B cell (primary cell): ENCODE measurements at regions not wholly inside any gene's neighbourhood (a gene's known extent, or its start where the extent isn't known, plus 50 kb on each side); places are given as distances from the start of the nearest gene placed in this dataset.

Experiments used
- ATAC-seq: fragments of 200-7000 bp; cut with Tn5 transposase; one replicate; pipeline ENCODE4 v1.10.0; 2021; ENCODE audit warnings: low read depth, mild to moderate bottlenecking, moderate number of reproducible peaks, moderate library complexity
- CTCF ChIA-PET: fragments of 350-600 bp; sonication (Branson Sonifier 250); formaldehyde crosslinking; loops from one replicate; lab custom pipeline; 2021; ENCODE audit warnings: antibody characterized with exemption, inconsistent platforms; lab: Charles Lee
- POLR2A ChIA-PET: fragments of 350-600 bp; sonication (Branson Sonifier 250); formaldehyde crosslinking; loops from one replicate; lab custom pipeline; 2021; ENCODE audit warnings: antibody characterized with exemption; lab: Charles Lee
- DNase-seq: peaks from one replicate; pipeline ENCODE4 v3.0.0; 2013
- H2AFZ ChIP-seq: 2 replicates; pipeline ENCODE4 v1.6.1; 2012; ENCODE audit warnings: mild to moderate bottlenecking, low read depth, low read length; ENCODE audit not compliant: insufficient read depth, poor library complexity, severe bottlenecking
- H3K27ac ChIP-seq, 2 donors: 1 replicate in 1 of 2; 2 replicates in 1 of 2; pipeline ENCODE4 v1.5.1; 2012 to 2013; ENCODE audit warnings: low read length in 2 of 2, mild to moderate bottlenecking in 2 of 2, moderate library complexity in 1 of 2
- H3K27me3 ChIP-seq, 4 experiments: fragments of 200-600 bp in 1 of 4; sonication (generic) in 1 of 4; replicated peaks in 1 of 4; 1 replicate in 2 of 4; 2 replicates in 2 of 4; pipeline versions ENCODE4 v1.6.1 to v1.7.0; 2013 to 2016; ENCODE audit warnings: low read length in 3 of 4, mild to moderate bottlenecking in 2 of 4, mixed read lengths in 1 of 4, moderate library complexity in 1 of 4; ENCODE audit not compliant: insufficient read depth in 4 of 4, control insufficient read depth in 3 of 4; ENCODE audit errors: control extremely low read depth in 1 of 4
- H3K36me3 ChIP-seq, 2 experiments: replicated peaks in 1 of 2; 1 replicate in 1 of 2; 2 replicates in 1 of 2; pipeline versions ENCODE4 v1.6.1 to v1.7.1; 2013; ENCODE audit warnings: low read length in 1 of 2; ENCODE audit not compliant: insufficient read depth in 2 of 2, control insufficient read depth in 1 of 2; ENCODE audit errors: control extremely low read depth in 1 of 2, extremely low read depth in 1 of 2
- H3K4me1 ChIP-seq, 2 donors: fragments of 200-600 bp in 1 of 2; sonication (generic) in 1 of 2; 1 replicate in 1 of 2; 2 replicates in 1 of 2; pipeline versions ENCODE4 v1.5.1 to v1.6.1; 2013 to 2017; ENCODE audit warnings: low read length in 2 of 2; ENCODE audit not compliant: control insufficient read depth in 2 of 2, insufficient read depth in 2 of 2
- H3K4me2 ChIP-seq: replicated peaks from 2 replicates; pipeline ENCODE3; 2012; ENCODE audit warnings: mild to moderate bottlenecking, low read depth, low read length; ENCODE audit not compliant: poor library complexity, severe bottlenecking
- H3K4me3 ChIP-seq, 5 experiments: fragments of 200-600 bp in 1 of 5; sonication (generic) in 1 of 5; 1 replicate in 3 of 5; 2 replicates in 2 of 5; pipeline versions ENCODE4 v1.5.1 to v1.7.0; 2011 to 2016; ENCODE audit warnings: low read length in 4 of 5, mild to moderate bottlenecking in 4 of 5, low read depth in 2 of 5, control low read depth in 1 of 5, moderate library complexity in 1 of 5; ENCODE audit not compliant: insufficient read depth in 1 of 5; ENCODE audit errors: control extremely low read depth in 1 of 5, extremely low read depth in 1 of 5
- H3K79me2 ChIP-seq: fragments of 200-600 bp; sonication (generic); one replicate; pipeline ENCODE4 v1.6.0; 2016; ENCODE audit warnings: low read length; ENCODE audit not compliant: control insufficient read depth, insufficient read depth
- H3K9ac ChIP-seq: fragments of 200-600 bp; sonication (generic); 2 replicates; pipeline ENCODE4 v1.6.1; 2017; ENCODE audit warnings: mild to moderate bottlenecking, low read length, moderate library complexity
- H3K9me3 ChIP-seq, 3 donors: one replicate each; pipeline versions ENCODE4 v1.6.1 to v1.7.1; 2013; ENCODE audit warnings: low read length in 2 of 3; ENCODE audit not compliant: control insufficient read depth in 2 of 3, insufficient read depth in 1 of 3; ENCODE audit errors: control extremely low read depth in 1 of 3
- H4K20me1 ChIP-seq: 2 replicates; pipeline ENCODE4 v1.6.0; 2012; ENCODE audit warnings: mild to moderate bottlenecking, low read length; ENCODE audit not compliant: insufficient read depth, control insufficient read depth, poor library complexity, severe bottlenecking
- H3K27ac Mint-ChIP-seq: one replicate; pipeline ENCODE4 v1.8.0; 2021; ENCODE audit warnings: mixed read lengths
- H3K27me3 Mint-ChIP-seq: one replicate; pipeline ENCODE4 v1.8.0; 2021; ENCODE audit warnings: mixed read lengths
- H3K4me1 Mint-ChIP-seq: one replicate; pipeline ENCODE4 v1.8.0; 2021; ENCODE audit warnings: mixed read lengths
- H3K4me3 Mint-ChIP-seq: one replicate; pipeline ENCODE4 v1.8.0; 2021; ENCODE audit warnings: mixed read lengths
- H3K9me3 Mint-ChIP-seq: one replicate; pipeline ENCODE4 v1.8.0; 2022; ENCODE audit warnings: mixed read lengths; ENCODE audit not compliant: insufficient read depth
- EZH2 ChIP-seq: IDR thresholded peaks from 2 replicates; pipeline ENCODE4 v1.6.1; 2012; ENCODE audit warnings: borderline replicate concordance, low read depth, mild to moderate bottlenecking, moderate library complexity, low read length; ENCODE audit not compliant: insufficient read depth, poor library complexity, severe bottlenecking
- WGBS: methylation state at CpG from one replicate; pipeline ENCODE4 v1.1.5; 2013; ENCODE audit warnings: missing lambda C conversion rate; ENCODE audit not compliant: insufficient coverage; 5-methylcytosine and 5-hydroxymethylcytosine counted together
- intact Hi-C: fragments of 100-400 bp; cut with micrococcal nuclease; formaldehyde crosslinking; loops from one replicate; pipeline ENCODE4 v1.10.0; 2022
- TF ChIP-seq, protein P1 (sequence below): fragments of 200-600 bp; IDR thresholded peaks from one replicate; pipeline ENCODE4 v1.8.0; 2022; ENCODE audit warnings: antibody characterized with exemption, mild to moderate bottlenecking

- no peak overlapping the region for H2AFZ ChIP-seq
- Mint-ChIP-seq H3K4me1 (no peaks in the 10 kb centered on the region), H3K27me3 (no peaks in the 10 kb centered on the region), H3K27ac (no peak overlapping the region), H3K4me3 (no peak overlapping the region), H3K9me3 (no peaks in the 10 kb centered on the region)
- no peaks in the 10 kb centered on the region for H3K36me3 ChIP-seq
- no peak overlapping the region for H3K9ac ChIP-seq
- no peak for DNase-seq
- H3K4me1 ChIP-seq = no peaks in the 10 kb centered on the region
- H3K9me3 ChIP-seq = no peaks in the 10 kb centered on the region
- ChIA-PET CTCF (no interaction called here), POLR2A (no interaction called here)
- H3K27me3 ChIP-seq = no peaks in the 10 kb centered on the region
- H3K27ac ChIP-seq = no peak overlapping the region
- H3K79me2 ChIP-seq = no peaks in the 10 kb centered on the region
- intact Hi-C loops = no loop called here
- ATAC-seq = no peak
- no peaks in the 10 kb centered on the region for H4K20me1 ChIP-seq
- 30% methylated on average over 4 of the region's 5 CpGs for WGBS
- H3K4me3 ChIP-seq = no peak overlapping the region
- TF ChIP-seq, protein P1, sequence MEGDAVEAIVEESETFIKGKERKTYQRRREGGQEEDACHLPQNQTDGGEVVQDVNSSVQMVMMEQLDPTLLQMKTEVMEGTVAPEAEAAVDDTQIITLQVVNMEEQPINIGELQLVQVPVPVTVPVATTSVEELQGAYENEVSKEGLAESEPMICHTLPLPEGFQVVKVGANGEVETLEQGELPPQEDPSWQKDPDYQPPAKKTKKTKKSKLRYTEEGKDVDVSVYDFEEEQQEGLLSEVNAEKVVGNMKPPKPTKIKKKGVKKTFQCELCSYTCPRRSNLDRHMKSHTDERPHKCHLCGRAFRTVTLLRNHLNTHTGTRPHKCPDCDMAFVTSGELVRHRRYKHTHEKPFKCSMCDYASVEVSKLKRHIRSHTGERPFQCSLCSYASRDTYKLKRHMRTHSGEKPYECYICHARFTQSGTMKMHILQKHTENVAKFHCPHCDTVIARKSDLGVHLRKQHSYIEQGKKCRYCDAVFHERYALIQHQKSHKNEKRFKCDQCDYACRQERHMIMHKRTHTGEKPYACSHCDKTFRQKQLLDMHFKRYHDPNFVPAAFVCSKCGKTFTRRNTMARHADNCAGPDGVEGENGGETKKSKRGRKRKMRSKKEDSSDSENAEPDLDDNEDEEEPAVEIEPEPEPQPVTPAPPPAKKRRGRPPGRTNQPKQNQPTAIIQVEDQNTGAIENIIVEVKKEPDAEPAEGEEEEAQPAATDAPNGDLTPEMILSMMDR = no peak
- no peak for TF ChIP-seq EZH2
- H3K4me2 ChIP-seq = no peak overlapping the region
Measured at GRCh38 chr3:168455814-168456213, 360.1 kb upstream of the GOLIM4 start.

- DNase-seq = no peak
- H3K4me3 Mint-ChIP-seq = no peak overlapping the region
- H4K20me1 ChIP-seq = no peaks in the 10 kb centered on the region
- H3K4me1 Mint-ChIP-seq = no peaks in the 10 kb centered on the region
- no peaks in the 10 kb centered on the region for H3K27me3 ChIP-seq
- no peak overlapping the region for H3K9ac ChIP-seq
- ATAC-seq = no peak
- no peak overlapping the region for H3K4me2 ChIP-seq
- WGBS = 57% methylated on average over 1 of the region's 2 CpGs
- H3K9me3 Mint-ChIP-seq = no peaks in the 10 kb centered on the region
- H3K4me1 ChIP-seq = no peaks in the 10 kb centered on the region
- no peaks in the 10 kb centered on the region for H3K79me2 ChIP-seq
- no peaks in the 10 kb centered on the region for H3K27me3 Mint-ChIP-seq
- ChIA-PET POLR2A (no interaction called here), CTCF (no interaction called here)
- H3K27ac Mint-ChIP-seq = no peak overlapping the region
- H2AFZ ChIP-seq = no peak overlapping the region
- H3K9me3 ChIP-seq = no peaks in the 10 kb centered on the region
- H3K27ac ChIP-seq = no peak overlapping the region
- no peak overlapping the region for H3K4me3 ChIP-seq
- H3K36me3 ChIP-seq = no peaks in the 10 kb centered on the region
- no peak for TF ChIP-seq EZH2
- intact Hi-C loops = no loop called here
Measured at GRCh38 chr3:168453623-168454022, 357.9 kb upstream of the GOLIM4 start.
